WTC11 (cell line): ENCODE measurements at regions not wholly inside any gene's neighbourhood (a gene's known extent, or its start where the extent isn't known, plus 50 kb on each side); places are given as distances from the start of the nearest gene placed in this dataset.

Experiments
- ATF3 ChIP-seq: sonication (generic); formaldehyde crosslinking; conservative IDR thresholded peaks from 2 replicates; pipeline ENCODE4 v1.8.1; 2022; ENCODE audit warnings: mild to moderate bottlenecking, missing genetic modification reagents
- ATF6 ChIP-seq: sonication (generic); formaldehyde crosslinking; IDR thresholded peaks from 2 replicates; pipeline ENCODE4 v1.8.1; 2023; ENCODE audit warnings: mild to moderate bottlenecking, missing genetic modification reagents
- CTCF ChIP-seq: fragments of 200-600 bp; IDR thresholded peaks from 2 replicates; pipeline ENCODE4 v1.8.0; 2022; ENCODE audit warnings: antibody characterized with exemption
- E2F1 ChIP-seq: sonication (generic); formaldehyde crosslinking; IDR thresholded peaks from 2 replicates; pipeline ENCODE4 v1.8.0; 2022; ENCODE audit warnings: mild to moderate bottlenecking, missing genetic modification reagents
- FOXP1 ChIP-seq: sonication (generic); formaldehyde crosslinking; IDR thresholded peaks from 2 replicates; pipeline ENCODE4 v1.8.0; 2022; ENCODE audit warnings: missing genetic modification reagents, mild to moderate bottlenecking, moderate library complexity, borderline replicate concordance
- MLX ChIP-seq: sonication (generic); formaldehyde crosslinking; IDR thresholded peaks from 2 replicates; pipeline ENCODE4 v1.8.1; 2023; ENCODE audit warnings: mild to moderate bottlenecking, missing genetic modification reagents, moderate library complexity
- PREB ChIP-seq: sonication (generic); formaldehyde crosslinking; IDR thresholded peaks from 2 replicates; pipeline ENCODE4 v1.8.1; 2022; ENCODE audit warnings: mild to moderate bottlenecking, missing genetic modification reagents, moderate library complexity, borderline replicate concordance
- SMAD3 ChIP-seq: sonication (generic); formaldehyde crosslinking; IDR thresholded peaks from 2 replicates; pipeline ENCODE4 v1.8.0; 2022; ENCODE audit warnings: missing genetic modification reagents, mild to moderate bottlenecking, borderline replicate concordance
- ZNF317 ChIP-seq: sonication (generic); formaldehyde crosslinking; IDR thresholded peaks from 2 replicates; pipeline ENCODE4 v1.8.1; 2023; ENCODE audit warnings: low read depth, mild to moderate bottlenecking, moderate library complexity, missing genetic modification reagents, borderline replicate concordance

- TF ChIP-seq MLX = no peak
- TF ChIP-seq SMAD3 (CRISPR knock-in tag) = no peak
- TF ChIP-seq ATF3 (CRISPR knock-in tag) = no peak
- TF ChIP-seq ATF6 = no peak
- TF ChIP-seq FOXP1 = no peak
- TF ChIP-seq ZNF317 = no peak
- TF ChIP-seq E2F1 (CRISPR knock-in tag) = no peak
- no peak for TF ChIP-seq CTCF
- no peak for TF ChIP-seq PREB (CRISPR knock-in tag)
These were observed 147.5 kb upstream of the FAM241A start for GRCh38 chr4:111997785-111998184.
